ENCODE measurements at regions not wholly inside any gene's neighbourhood (a gene's known extent, or its start where the extent isn't known, plus 50 kb on each side); places are given as distances from the start of the nearest gene placed in this dataset.

GRCh38 chr6:1516742-1517520, 92.8 kb upstream of the FOXC1 start:
- no peak for FAIRE-seq

GRCh38 chr6:1518855-1519254, 90.9 kb upstream of the FOXC1 start:
- no peak for FAIRE-seq

- no peak for FAIRE-seq
Observed at GRCh38 chr6:1519597-1519996, 90.1 kb upstream of the FOXC1 start.

GRCh38 chr6:1522779-1523178, 86.9 kb upstream of the FOXC1 start:
- no peak for FAIRE-seq

- FAIRE-seq, result no peak
Observed at GRCh38 chr6:1524040-1524480, 85.7 kb upstream of the FOXC1 start.

GRCh38 chr6:1525364-1526038, 84.2 kb upstream of the FOXC1 start:
- no peak for FAIRE-seq

- FAIRE-seq, result no peak
Observed at GRCh38 chr6:1526398-1527072, 83.2 kb upstream of the FOXC1 start.

GRCh38 chr6:1527073-1527457, 82.7 kb upstream of the FOXC1 start:
- no peak for FAIRE-seq

GRCh38 chr6:1535295-1535694, 74.4 kb upstream of the FOXC1 start:
- FAIRE-seq, result no peak

- no peak for FAIRE-seq
Observed at GRCh38 chr6:1536526-1537429, 72.9 kb upstream of the FOXC1 start.

GRCh38 chr6:1538369-1538768, 71.3 kb upstream of the FOXC1 start:
- no peak for FAIRE-seq

- no peak for FAIRE-seq
Observed at GRCh38 chr6:1538810-1539478, 70.8 kb upstream of the FOXC1 start.

- no peak for FAIRE-seq
Observed at GRCh38 chr6:1540864-1541521, 68.7 kb upstream of the FOXC1 start.

GRCh38 chr6:1542335-1542734, 67.4 kb upstream of the FOXC1 start:
- no peak for FAIRE-seq

- FAIRE-seq, result no peak
Observed at GRCh38 chr6:1542764-1543163, 67.0 kb upstream of the FOXC1 start.

GRCh38 chr6:1544000-1544399, 65.7 kb upstream of the FOXC1 start:
- no peak for FAIRE-seq

- FAIRE-seq, result no peak
Observed at GRCh38 chr6:1544603-1545002, 65.1 kb upstream of the FOXC1 start.

GRCh38 chr6:1545654-1546053, 64.1 kb upstream of the FOXC1 start:
- FAIRE-seq, result no peak

- FAIRE-seq, result no peak
Observed at GRCh38 chr6:1547785-1548184, 61.9 kb upstream of the FOXC1 start.

GRCh38 chr6:1551249-1551648, 58.5 kb upstream of the FOXC1 start:
- FAIRE-seq, result no peak

- FAIRE-seq, result no peak
Observed at GRCh38 chr6:1552296-1552761, 57.4 kb upstream of the FOXC1 start.
